Stomach (tissue), 8 donors: ENCODE measurements at regions not wholly inside any gene's neighbourhood (a gene's known extent, or its start where the extent isn't known, plus 50 kb on each side); places are given as distances from the start of the nearest gene placed in this dataset.

ENCODE experiments used
- DNase-seq, 2 donors: peaks; one replicate each; pipeline versions ENCODE4 v3.0.0 to v3.0.0-alpha.2; 2013 to 2019
- H3K27ac ChIP-seq, 5 donors: fragments of 200-600 bp in 4 of 5; sonication (generic) in 4 of 5; one replicate each; pipeline ENCODE4 v1.5.1; 2013 to 2019; ENCODE audit warnings: mild to moderate bottlenecking in 1 of 5, moderate library complexity in 1 of 5
- H3K27me3 ChIP-seq, 3 donors: fragments of 200-600 bp; sonication (generic); one replicate each; pipeline ENCODE4 v1.5.1; 2017 to 2019; ENCODE audit warnings: mixed run types in 1 of 3
- H3K36me3 ChIP-seq, 4 donors: fragments of 200-600 bp; sonication (generic); 1 replicate in 3 of 4; 2 replicates in 1 of 4; pipeline ENCODE4 v1.5.1; 2016 to 2019
- H3K4me1 ChIP-seq, 4 donors: fragments of 200-600 bp; sonication (generic); one replicate each; pipeline ENCODE4 v1.5.1; 2016 to 2019
- H3K4me3 ChIP-seq, 4 donors: fragments of 200-600 bp; sonication (generic) in 3 of 4; one replicate each; pipeline ENCODE4 v1.5.1; 2016 to 2019; ENCODE audit warnings: mild to moderate bottlenecking in 1 of 4
- H3K9me3 ChIP-seq, 4 donors: fragments of 200-600 bp; sonication (generic); one replicate each; pipeline ENCODE4 v1.5.1; 2016 to 2019
- EP300 ChIP-seq: sonication (generic); formaldehyde crosslinking; IDR thresholded peaks from one replicate; pipeline ENCODE4 v1.6.1; 2017; ENCODE audit warnings: antibody characterized with exemption
- POLR2A ChIP-seq, 4 donors: fragments of 450-650 bp; IDR thresholded peaks; one replicate each; pipeline ENCODE4 v1.6.1; 2016; ENCODE audit warnings: antibody characterized with exemption in 4 of 4, control low read depth in 2 of 4, mild to moderate bottlenecking in 1 of 4, moderate library complexity in 1 of 4
- POLR2AphosphoS5 ChIP-seq, 3 donors: sonication (generic); formaldehyde crosslinking; IDR thresholded peaks; one replicate each; pipeline ENCODE4 v1.6.1; 2016; ENCODE audit warnings: antibody characterized with exemption in 3 of 3
- WGBS, 5 donors: extraction: QIAGEN DNeasy Blood & Tissue Kit in 3 of 5; methylation state at CpG; one replicate each; pipeline versions ENCODE4 v1.1.5 to v1.1.7; 2013 to 2018; 5-methylcytosine and 5-hydroxymethylcytosine counted together
- intact Hi-C: fragments of 100-400 bp; cut with DNase I; formaldehyde crosslinking; loops from one replicate; pipeline ENCODE4 v1.15.1; 2023; ENCODE audit warnings: low total_unique reads
- TF ChIP-seq, protein P1 (sequence below), 7 experiments: fragments of 450-650 bp in 4 of 7; fragments of 200-600 bp in 3 of 7; sonication (generic) in 3 of 7; IDR thresholded peaks; one replicate each; pipeline ENCODE4 v1.5.1; 2016 to 2019; ENCODE audit warnings: antibody characterized with exemption in 7 of 7, control low read depth in 2 of 7, mild to moderate bottlenecking in 1 of 7
- donor health status: healthy with polysubstance abuse.
- donor health status: Bipolar disorder and iron deficiency.
- donor health status: healthy.

DNA sequence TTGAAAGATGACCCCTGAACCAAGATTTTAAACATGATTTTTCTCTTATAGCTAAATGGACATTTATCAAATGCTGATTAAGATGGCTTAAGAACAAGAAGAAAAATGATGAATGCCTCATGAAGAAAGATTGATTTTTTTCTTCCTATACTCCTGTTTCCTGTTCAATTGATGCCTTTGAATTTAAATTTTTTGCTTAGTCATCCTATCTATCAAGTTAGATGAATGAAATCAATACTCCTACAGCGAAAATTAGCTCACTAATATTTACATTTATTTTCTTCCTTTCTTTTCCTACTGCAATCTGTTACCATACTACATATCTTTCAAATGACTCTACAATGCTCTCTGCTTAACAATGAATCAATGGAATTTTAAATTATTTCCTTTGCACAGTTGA, 773.6 kb upstream of the DIAPH2 start:
- no peak for DNase-seq
- no peaks in the 10 kb centered on the region for H3K4me1 ChIP-seq
- H3K4me3 ChIP-seq: no peak overlapping the region
- H3K27me3 ChIP-seq: no peaks in the 10 kb centered on the region
- H3K36me3 ChIP-seq: no peaks in the 10 kb centered on the region
- WGBS, 5 donors: 50 to 76% (median 63%) methylated on average over 1 of the region's 1 CpG
- no peak overlapping the region for H3K27ac ChIP-seq
- no peak for TF ChIP-seq POLR2A (IDR thresholded peaks at IDR 0.05)
- TF ChIP-seq, protein P1, sequence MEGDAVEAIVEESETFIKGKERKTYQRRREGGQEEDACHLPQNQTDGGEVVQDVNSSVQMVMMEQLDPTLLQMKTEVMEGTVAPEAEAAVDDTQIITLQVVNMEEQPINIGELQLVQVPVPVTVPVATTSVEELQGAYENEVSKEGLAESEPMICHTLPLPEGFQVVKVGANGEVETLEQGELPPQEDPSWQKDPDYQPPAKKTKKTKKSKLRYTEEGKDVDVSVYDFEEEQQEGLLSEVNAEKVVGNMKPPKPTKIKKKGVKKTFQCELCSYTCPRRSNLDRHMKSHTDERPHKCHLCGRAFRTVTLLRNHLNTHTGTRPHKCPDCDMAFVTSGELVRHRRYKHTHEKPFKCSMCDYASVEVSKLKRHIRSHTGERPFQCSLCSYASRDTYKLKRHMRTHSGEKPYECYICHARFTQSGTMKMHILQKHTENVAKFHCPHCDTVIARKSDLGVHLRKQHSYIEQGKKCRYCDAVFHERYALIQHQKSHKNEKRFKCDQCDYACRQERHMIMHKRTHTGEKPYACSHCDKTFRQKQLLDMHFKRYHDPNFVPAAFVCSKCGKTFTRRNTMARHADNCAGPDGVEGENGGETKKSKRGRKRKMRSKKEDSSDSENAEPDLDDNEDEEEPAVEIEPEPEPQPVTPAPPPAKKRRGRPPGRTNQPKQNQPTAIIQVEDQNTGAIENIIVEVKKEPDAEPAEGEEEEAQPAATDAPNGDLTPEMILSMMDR (IDR thresholded peaks at IDR 0.05): no peak
- TF ChIP-seq POLR2AphosphoS5 (IDR thresholded peaks at IDR 0.05): no peak
- no peak for TF ChIP-seq EP300
- no peaks in the 10 kb centered on the region for H3K9me3 ChIP-seq
- intact Hi-C loops: no loop called here

DNA sequence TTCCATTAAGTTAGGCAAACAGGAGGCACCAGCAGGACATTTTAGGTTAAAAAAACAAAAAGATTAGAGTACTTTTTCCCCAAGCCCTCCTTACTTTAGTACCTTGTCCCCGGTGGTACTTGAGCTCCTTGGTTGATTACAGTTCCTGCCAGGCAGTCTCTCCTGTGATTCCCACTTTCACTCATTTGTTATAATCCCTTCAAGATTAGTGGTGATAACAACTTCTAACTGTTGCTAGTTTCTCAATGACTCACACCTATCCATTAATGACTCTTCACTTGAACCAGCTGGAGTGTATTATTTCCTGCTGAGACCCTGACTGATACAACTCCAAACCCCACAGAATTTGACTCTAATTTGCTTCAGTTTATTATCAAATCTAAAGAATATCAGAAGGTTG, 765.0 kb upstream of the DIAPH2 start:
- 36 to 68% (median 46%) methylated on average over 1 of the region's 1 CpG for whole genome bisulfite sequencing, 5 donors
- H3K4me3 ChIP-seq: no peak overlapping the region
- no peaks in the 10 kb centered on the region for H3K36me3 ChIP-seq
- TF ChIP-seq POLR2AphosphoS5 (IDR thresholded peaks at IDR 0.05) (no peak), EP300 (no peak), POLR2A (IDR thresholded peaks at IDR 0.05) (no peak)
- TF ChIP-seq, protein P1 (IDR thresholded peaks at IDR 0.05): no peak
- intact Hi-C loops: no loop called here
- H3K9me3 ChIP-seq: no peaks in the 10 kb centered on the region
- no peak for DNase-seq
- no peak overlapping the region for H3K27ac ChIP-seq
- no peaks in the 10 kb centered on the region for H3K27me3 ChIP-seq
- no peaks in the 10 kb centered on the region for H3K4me1 ChIP-seq

DNA sequence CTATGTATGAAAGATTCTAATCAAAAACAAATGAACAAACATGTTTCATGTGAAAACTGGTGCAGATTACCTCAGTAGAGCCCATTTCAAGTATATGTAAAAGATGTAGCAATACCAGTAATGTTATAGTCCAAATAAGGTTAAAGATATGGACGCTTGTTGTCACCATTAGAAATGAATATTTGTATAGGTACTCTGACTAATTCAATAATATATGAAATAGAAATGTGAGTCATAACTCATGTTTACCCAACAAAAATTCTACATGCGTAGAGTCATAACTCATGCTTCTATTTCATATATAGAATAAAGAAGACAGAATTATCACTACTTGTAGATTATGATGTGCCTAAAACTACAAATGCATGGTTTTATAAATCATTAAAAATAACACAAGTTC, 739.1 kb upstream of the DIAPH2 start:
- 72 to 86% (median 82%) methylated on average over 2 of the region's 2 CpGs for WGBS, 5 donors
- intact Hi-C loops: no loop called here

DNA sequence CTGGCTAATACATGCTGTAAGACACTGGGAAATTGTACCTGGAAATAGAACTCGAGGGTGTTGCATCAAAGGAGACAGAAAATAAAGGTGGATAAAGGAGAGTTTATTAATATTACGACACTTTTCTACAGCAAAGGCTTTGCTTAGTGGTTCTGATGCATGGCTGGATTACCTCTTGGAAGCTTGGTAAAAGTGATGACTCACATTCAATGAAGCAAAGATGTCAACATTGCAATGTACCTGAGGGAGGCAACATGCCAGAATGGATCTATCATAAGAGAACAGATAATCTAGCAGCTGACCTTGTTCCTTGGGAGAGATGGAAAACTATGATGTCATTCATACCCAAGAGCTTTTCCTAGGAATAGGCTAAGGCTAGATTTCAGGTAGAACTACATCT, 735.1 kb upstream of the DIAPH2 start:
- DNase-seq: no peak
- no peaks in the 10 kb centered on the region for H3K9me3 ChIP-seq
- 51 to 74% (median 58%) methylated on average over 2 of the region's 2 CpGs for WGBS, 5 donors
- TF ChIP-seq POLR2A (IDR thresholded peaks at IDR 0.05) (no peak), EP300 (no peak), POLR2AphosphoS5 (IDR thresholded peaks at IDR 0.05) (no peak)
- TF ChIP-seq, protein P1 (IDR thresholded peaks at IDR 0.05): no peak
- intact Hi-C loops: no loop called here
- H3K36me3 ChIP-seq: no peaks in the 10 kb centered on the region
- no peaks in the 10 kb centered on the region for H3K4me1 ChIP-seq
- no peak overlapping the region for H3K27ac ChIP-seq
- no peaks in the 10 kb centered on the region for H3K27me3 ChIP-seq
- no peak overlapping the region for H3K4me3 ChIP-seq

More for the DNA sequence above, 739.1 kb upstream of the DIAPH2 start:
- H3K9me3 ChIP-seq: no peaks in the 10 kb centered on the region
- no peak overlapping the region for H3K4me3 ChIP-seq
- H3K36me3 ChIP-seq: no peaks in the 10 kb centered on the region
- no peak for DNase-seq
- no peak for TF ChIP-seq POLR2AphosphoS5 (IDR thresholded peaks at IDR 0.05)
- TF ChIP-seq, protein P1 (IDR thresholded peaks at IDR 0.05): no peak
- TF ChIP-seq EP300: no peak
- no peak for TF ChIP-seq POLR2A (IDR thresholded peaks at IDR 0.05)
- no peaks in the 10 kb centered on the region for H3K4me1 ChIP-seq
- no peak overlapping the region for H3K27ac ChIP-seq
- H3K27me3 ChIP-seq: no peaks in the 10 kb centered on the region
